WTC11 (cell line): ENCODE measurements at regions not wholly inside any gene's neighbourhood (a gene's known extent, or its start where the extent isn't known, plus 50 kb on each side); places are given as distances from the start of the nearest gene placed in this dataset.

Experiments used
- CTCF ChIP-seq: fragments of 200-600 bp; IDR thresholded peaks from 2 replicates; pipeline ENCODE4 v1.8.0; 2022; ENCODE audit warnings: antibody characterized with exemption
- E2F4 ChIP-seq: sonication (generic); formaldehyde crosslinking; IDR thresholded peaks from 2 replicates; pipeline ENCODE4 v1.8.1; 2022; ENCODE audit warnings: low read depth, mild to moderate bottlenecking, moderate library complexity, missing genetic modification reagents, borderline replicate concordance
- MAX ChIP-seq: sonication (generic); formaldehyde crosslinking; IDR thresholded peaks from 2 replicates; pipeline ENCODE4 v1.8.0; 2022; ENCODE audit warnings: mild to moderate bottlenecking, missing genetic modification reagents
- MYBL2 ChIP-seq: sonication (generic); formaldehyde crosslinking; IDR thresholded peaks from 2 replicates; pipeline ENCODE4 v1.8.1; 2023; ENCODE audit warnings: mild to moderate bottlenecking, moderate library complexity, missing genetic modification reagents
- RELA ChIP-seq: sonication (generic); formaldehyde crosslinking; IDR thresholded peaks from 2 replicates; pipeline ENCODE4 v1.8.1; 2022; ENCODE audit warnings: missing genetic modification reagents, mild to moderate bottlenecking, borderline replicate concordance
- SP1 ChIP-seq: sonication (generic); formaldehyde crosslinking; conservative IDR thresholded peaks from 2 replicates; pipeline ENCODE4 v1.8.1; 2022; ENCODE audit warnings: missing genetic modification reagents
- USF2 ChIP-seq: sonication (generic); formaldehyde crosslinking; IDR thresholded peaks from 2 replicates; pipeline ENCODE4 v1.8.1; 2023; ENCODE audit warnings: mild to moderate bottlenecking, missing genetic modification reagents, moderate library complexity

GRCh38 chr12:18907127-18907526, 169.2 kb downstream of the CAPZA3 start:
- TF ChIP-seq CTCF (no peak), E2F4 (CRISPR knock-in tag) (no peak), SP1 (CRISPR knock-in tag) (no peak), USF2 (CRISPR knock-in tag) (no peak), MYBL2 (CRISPR knock-in tag) (no peak), MAX (no peak), RELA (CRISPR knock-in tag) (no peak)
